ENCODE measurements at regions not wholly inside any gene's neighbourhood (a gene's known extent, or its start where the extent isn't known, plus 50 kb on each side); places are given as distances from the start of the nearest gene placed in this dataset.

DNA sequence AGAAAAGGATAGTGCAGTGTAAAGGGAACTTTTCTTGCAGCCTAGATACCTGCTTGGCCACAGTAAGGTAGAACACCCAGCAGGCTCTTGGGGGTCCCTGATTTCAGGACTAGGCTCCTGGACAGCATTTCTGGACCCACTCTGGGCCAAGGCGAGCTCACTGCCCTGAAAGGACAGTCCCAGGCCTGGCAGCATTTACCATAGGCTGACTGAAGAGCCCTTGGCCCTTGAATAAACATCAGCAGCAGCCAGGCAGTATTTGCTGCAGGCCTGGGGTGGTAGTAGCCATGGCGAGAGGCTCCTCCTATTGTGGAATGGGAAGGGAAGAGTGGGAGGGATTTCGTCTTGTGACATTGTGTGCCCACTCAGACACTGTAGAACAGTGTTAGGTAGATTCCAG is 529.2 kb downstream of the TUSC7 start:
- DNase-seq: no peak
- no peaks in the 10 kb centered on the region for H3K27me3 Mint-ChIP-seq (ENCODE audit: insufficient read depth)
- H3K9me3 Mint-ChIP-seq: peaks cover 20% of the 10 kb centered on the region
- H3K27ac Mint-ChIP-seq: no peak overlapping the region
- H3K36me3 Mint-ChIP-seq (ENCODE audit: low read depth): no peaks in the 10 kb centered on the region
- H3K4me1 Mint-ChIP-seq (ENCODE audit: low read depth): no peaks in the 10 kb centered on the region
- TF ChIP-seq, protein P1, sequence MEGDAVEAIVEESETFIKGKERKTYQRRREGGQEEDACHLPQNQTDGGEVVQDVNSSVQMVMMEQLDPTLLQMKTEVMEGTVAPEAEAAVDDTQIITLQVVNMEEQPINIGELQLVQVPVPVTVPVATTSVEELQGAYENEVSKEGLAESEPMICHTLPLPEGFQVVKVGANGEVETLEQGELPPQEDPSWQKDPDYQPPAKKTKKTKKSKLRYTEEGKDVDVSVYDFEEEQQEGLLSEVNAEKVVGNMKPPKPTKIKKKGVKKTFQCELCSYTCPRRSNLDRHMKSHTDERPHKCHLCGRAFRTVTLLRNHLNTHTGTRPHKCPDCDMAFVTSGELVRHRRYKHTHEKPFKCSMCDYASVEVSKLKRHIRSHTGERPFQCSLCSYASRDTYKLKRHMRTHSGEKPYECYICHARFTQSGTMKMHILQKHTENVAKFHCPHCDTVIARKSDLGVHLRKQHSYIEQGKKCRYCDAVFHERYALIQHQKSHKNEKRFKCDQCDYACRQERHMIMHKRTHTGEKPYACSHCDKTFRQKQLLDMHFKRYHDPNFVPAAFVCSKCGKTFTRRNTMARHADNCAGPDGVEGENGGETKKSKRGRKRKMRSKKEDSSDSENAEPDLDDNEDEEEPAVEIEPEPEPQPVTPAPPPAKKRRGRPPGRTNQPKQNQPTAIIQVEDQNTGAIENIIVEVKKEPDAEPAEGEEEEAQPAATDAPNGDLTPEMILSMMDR (IDR thresholded peaks at IDR 0.05): no peak
- H3K4me3 Mint-ChIP-seq: no peak overlapping the region

DNA sequence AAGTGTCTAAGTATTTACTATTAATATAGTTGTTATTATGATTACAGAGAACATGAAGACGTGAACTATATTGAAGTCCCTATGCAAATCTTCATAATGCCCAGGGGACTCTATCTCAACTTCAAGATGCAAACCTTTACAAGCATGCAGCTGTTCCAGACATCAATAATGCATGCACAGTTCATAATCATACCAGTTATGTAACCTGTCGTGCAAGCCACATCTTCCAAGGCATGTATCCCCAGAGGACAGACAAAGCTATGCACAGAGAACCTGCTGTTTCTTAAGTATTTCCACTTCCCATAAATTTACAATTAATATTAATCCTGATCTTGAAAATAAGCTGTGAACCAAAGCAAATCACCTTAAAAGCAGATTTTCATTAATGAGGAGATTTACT is 534.1 kb downstream of the TUSC7 start:
- Mint-ChIP-seq H3K9me3 (peaks cover 22% of the 10 kb centered on the region), H3K36me3 (ENCODE audit: low read depth) (no peaks in the 10 kb centered on the region), H3K4me1 (ENCODE audit: low read depth) (no peaks in the 10 kb centered on the region), H3K27me3 (ENCODE audit: insufficient read depth) (no peaks in the 10 kb centered on the region), H3K27ac (no peak overlapping the region), H3K4me3 (no peak overlapping the region)
- DNase-seq: no peak
- TF ChIP-seq, protein P1 (IDR thresholded peaks at IDR 0.05): no peak

DNA sequence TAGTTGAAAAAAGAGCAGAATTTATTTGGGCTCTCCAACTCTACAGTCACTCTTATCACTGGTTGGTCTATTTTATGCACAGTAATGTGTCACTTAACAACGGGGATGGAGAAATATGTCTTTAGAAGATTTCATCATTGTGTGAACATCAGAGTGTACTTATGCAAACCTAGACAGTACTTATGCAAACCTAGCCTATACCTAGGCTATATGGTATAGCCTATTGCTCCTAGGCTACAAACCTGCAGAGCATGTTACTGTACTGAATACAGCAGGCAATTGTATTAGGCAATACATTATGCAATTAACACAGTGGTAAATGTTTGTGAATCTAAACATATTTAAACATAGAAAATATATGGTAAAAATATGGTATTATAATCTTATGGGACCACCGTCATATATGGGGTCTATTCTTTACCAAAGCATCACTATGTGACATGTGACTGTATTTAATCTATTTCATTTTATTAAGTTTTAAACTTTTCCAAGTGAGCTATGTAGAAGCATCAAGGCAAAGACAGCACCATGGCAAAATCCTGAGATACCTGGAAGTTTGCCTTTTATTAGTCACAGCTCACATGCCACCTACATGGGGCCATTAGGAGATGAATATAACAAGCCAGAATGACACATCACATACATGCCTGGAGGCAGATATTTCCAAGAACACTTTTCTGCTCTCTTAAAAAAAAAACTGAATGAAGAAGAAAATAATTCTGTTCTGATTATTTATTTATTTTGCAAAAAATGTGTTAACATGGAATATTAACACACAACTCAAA is 537.4 kb downstream of the TUSC7 start:
- no peaks in the 10 kb centered on the region for H3K27me3 Mint-ChIP-seq (ENCODE audit: insufficient read depth)
- no peaks in the 10 kb centered on the region for H3K4me1 Mint-ChIP-seq (ENCODE audit: low read depth)
- H3K4me3 Mint-ChIP-seq: no peak overlapping the region
- TF ChIP-seq, protein P1 (IDR thresholded peaks at IDR 0.05): no peak
- H3K36me3 Mint-ChIP-seq (ENCODE audit: low read depth): no peaks in the 10 kb centered on the region
- peaks cover 32% of the 10 kb centered on the region for H3K9me3 Mint-ChIP-seq
- no peak for DNase-seq
- no peak overlapping the region for H3K27ac Mint-ChIP-seq

DNA sequence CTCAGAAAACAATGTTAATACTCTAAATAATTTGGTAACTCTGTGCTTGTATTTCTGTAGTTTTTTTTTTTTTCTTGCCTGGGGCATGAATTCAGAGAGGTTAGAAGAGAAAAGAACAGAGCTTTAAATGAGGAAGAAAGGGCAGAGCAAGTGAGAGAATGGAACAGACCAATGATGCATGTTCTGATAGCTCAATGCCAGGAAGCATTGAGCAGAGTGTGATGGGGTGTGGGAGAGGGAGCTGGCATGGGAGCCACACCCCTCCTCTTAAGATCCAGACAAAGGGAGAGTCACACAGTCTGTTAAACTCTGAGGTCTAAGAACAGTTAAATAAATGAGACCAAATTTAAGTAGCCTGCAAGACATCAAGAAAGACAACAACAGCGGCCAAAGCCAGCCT is 538.6 kb downstream of the TUSC7 start:
- no peaks in the 10 kb centered on the region for H3K36me3 Mint-ChIP-seq (ENCODE audit: low read depth)
- no peak for DNase-seq
- peaks cover 32% of the 10 kb centered on the region for H3K9me3 Mint-ChIP-seq
- H3K27me3 Mint-ChIP-seq (ENCODE audit: insufficient read depth): no peaks in the 10 kb centered on the region
- no peak overlapping the region for H3K27ac Mint-ChIP-seq
- no peaks in the 10 kb centered on the region for H3K4me1 Mint-ChIP-seq (ENCODE audit: low read depth)
- H3K4me3 Mint-ChIP-seq: no peak overlapping the region
- TF ChIP-seq, protein P1 (IDR thresholded peaks at IDR 0.05): no peak

DNA sequence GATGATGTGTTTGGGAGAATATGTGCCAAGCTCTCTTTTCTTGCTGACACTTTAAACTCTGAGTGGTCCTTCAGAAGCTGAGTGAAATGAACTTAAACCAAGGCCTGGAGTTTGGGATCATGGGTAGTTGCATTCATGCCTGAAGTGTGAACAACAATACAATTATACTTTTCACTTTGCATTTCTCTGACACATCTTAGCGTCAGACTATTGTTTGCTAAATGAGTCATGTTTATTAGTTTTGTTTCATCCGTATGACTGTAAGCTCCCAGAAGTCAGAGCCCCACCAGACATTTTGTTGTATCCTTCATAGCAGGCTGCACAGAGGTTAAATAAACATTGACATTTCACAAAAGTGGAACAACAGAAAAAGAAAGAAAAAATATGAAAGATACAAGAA is 542.6 kb downstream of the TUSC7 start:
- no peaks in the 10 kb centered on the region for H3K36me3 Mint-ChIP-seq (ENCODE audit: low read depth)
- no peak overlapping the region for H3K4me3 Mint-ChIP-seq
- no peak overlapping the region for H3K27ac Mint-ChIP-seq
- no peaks in the 10 kb centered on the region for H3K4me1 Mint-ChIP-seq (ENCODE audit: low read depth)
- DNase-seq: no peak
- H3K9me3 Mint-ChIP-seq: peaks cover 17% of the 10 kb centered on the region
- TF ChIP-seq, protein P1 (IDR thresholded peaks at IDR 0.05): no peak
- no peaks in the 10 kb centered on the region for H3K27me3 Mint-ChIP-seq (ENCODE audit: insufficient read depth)
